ENCODE measurements at regions not wholly inside any gene's neighbourhood (a gene's known extent, or its start where the extent isn't known, plus 50 kb on each side); places are given as distances from the start of the nearest gene placed in this dataset.

- TF ChIP-seq CTCF (IDR thresholded peaks at IDR 0.05) (no peak), POLR2A (IDR thresholded peaks at IDR 0.05) (no peak)
Measured at GRCh38 chr7:54076616-54077015, 465.6 kb upstream of the VSTM2A start.

Measured in body of pancreas (tissue), 4 donors.